H7 (cell line): ENCODE measurements at regions not wholly inside any gene's neighbourhood (a gene's known extent, or its start where the extent isn't known, plus 50 kb on each side); places are given as distances from the start of the nearest gene placed in this dataset.
A peak's percentile ranks its signal among the peaks of the same experiment; 100 is the strongest.

Source experiments
- DNase-seq: peaks from one replicate; pipeline ENCODE4 v3.0.0; 2012
- H3K27me3 ChIP-seq: 2 replicates; pipeline ENCODE4 v1.6.0; 2011; ENCODE audit warnings: mild to moderate bottlenecking, low read length; ENCODE audit not compliant: control insufficient read depth, insufficient read depth
- H3K36me3 ChIP-seq: replicated peaks from 2 replicates; pipeline ENCODE4 v1.5.1; 2011; ENCODE audit warnings: low read length; ENCODE audit not compliant: control insufficient read depth, insufficient read depth
- H3K4me3 ChIP-seq: 2 replicates; pipeline ENCODE4 v1.5.1; 2011; ENCODE audit warnings: low read depth, mild to moderate bottlenecking, control low read depth, low read length, moderate library complexity; ENCODE audit not compliant: insufficient read depth

DNA sequence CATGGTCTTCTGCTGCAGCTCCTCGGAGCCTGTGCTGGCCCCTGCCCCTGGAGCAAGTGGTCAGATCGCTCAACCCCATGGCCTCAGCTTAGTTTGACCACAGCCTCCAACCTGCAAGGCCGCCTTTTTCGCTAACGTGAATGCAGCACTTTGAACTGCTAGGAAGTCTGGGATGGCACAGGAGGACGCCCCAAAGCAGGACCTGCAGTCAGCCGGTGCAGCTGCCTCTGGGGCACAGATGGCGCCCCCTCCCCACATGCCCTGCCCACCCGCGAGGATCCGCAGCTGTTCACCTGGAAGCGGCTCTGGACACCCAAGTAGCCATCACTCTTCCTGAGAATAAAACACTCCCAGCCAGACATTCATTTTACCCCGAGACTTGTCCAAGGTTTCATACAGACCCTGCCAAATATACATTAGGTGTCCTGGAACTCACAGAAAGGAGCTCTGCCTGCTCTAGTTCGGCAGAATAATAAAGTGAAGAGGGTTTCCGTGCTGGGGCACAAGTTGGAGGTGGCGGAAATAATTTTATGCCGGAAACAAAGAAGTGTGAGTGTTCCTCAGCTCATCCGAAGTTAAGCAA lies 510.1 kb downstream of the EIPR1 start:
- Histone ChIP-seq H3K27me3 (no peaks in the 10 kb centered on the region), H3K36me3 (no peaks in the 10 kb centered on the region), H3K4me3 (no peak overlapping the region)
- peak; percentile 47 for DNase-seq

DNA sequence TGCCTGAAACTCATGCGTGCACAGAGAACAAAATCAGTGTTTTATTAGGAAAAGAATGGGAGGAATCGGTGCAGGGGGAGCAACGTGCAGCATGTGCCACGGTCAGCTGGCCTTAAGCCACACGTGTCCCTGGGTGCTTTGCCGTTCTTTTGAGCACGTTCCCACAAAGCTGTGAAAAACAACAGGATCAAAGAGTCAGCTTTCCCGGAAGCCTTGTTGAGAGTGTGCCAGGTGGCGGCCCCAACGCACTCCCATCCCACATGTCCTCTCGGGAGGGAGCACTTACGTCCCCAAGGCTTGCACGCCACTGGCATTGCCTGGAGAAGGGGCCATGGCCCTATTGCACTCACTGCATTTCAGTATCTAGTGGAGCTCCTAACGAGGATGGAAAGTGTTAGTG lies 511.2 kb downstream of the EIPR1 start:
- DNase-seq, result peak; percentile 38
- H3K4me3 ChIP-seq, result no peak overlapping the region
- no peaks in the 10 kb centered on the region for H3K27me3 ChIP-seq
- no peaks in the 10 kb centered on the region for H3K36me3 ChIP-seq

DNA sequence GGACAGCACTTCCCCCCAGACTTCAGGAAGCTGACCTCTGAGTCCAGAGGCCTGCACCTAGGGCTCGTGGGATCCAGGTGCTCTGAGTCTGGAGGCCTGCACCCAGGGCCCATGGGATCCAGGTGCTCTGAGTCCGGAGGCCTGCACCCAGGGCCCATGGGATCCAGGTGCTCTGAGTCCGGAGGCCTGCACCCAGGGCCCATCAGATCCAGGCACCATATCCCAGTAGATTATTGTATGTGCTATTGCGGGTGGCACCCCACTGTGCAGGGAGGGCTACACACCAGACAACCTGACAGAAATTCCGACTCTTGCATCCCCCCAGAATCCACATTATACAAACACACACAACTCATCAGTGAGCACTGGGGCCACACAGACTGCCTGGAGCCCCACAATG lies 515.2 kb downstream of the EIPR1 start:
- peak; percentile 21 for DNase-seq
- no peak overlapping the region for H3K4me3 ChIP-seq
- H3K36me3 ChIP-seq, result no peaks in the 10 kb centered on the region
- H3K27me3 ChIP-seq, result no peaks in the 10 kb centered on the region

DNA sequence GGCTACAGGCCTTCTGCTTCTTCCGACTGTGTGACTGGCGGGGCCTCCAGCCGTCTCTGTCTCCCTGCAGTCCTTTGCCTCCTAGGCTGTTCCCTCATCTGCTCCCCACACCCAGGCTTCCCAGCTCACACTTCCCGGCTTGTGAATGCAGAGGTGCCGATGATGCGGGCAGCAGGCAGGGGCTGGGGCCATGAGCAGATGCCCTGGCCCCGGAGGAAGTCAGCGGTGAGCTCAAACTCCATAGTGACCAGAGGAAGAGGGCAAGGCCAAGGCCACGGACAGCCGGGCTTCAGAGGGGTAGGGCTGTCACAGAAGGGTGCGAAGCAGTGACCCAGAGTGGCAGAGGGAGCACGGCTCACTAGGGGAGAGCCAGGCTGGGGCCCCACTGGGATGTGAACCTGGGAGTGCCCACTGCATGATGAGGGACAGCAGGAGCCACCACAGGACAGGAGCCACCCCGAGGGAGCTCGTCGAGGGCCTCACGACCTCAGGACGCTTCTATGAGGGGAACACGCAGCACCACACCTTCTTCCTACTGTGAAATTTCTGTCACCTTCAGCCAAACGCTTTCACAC lies 515.9 kb downstream of the EIPR1 start:
- H3K36me3 ChIP-seq, result no peaks in the 10 kb centered on the region
- DNase-seq, result peak; percentile 39
- H3K4me3 ChIP-seq, result no peak overlapping the region
- H3K27me3 ChIP-seq, result no peaks in the 10 kb centered on the region

DNA sequence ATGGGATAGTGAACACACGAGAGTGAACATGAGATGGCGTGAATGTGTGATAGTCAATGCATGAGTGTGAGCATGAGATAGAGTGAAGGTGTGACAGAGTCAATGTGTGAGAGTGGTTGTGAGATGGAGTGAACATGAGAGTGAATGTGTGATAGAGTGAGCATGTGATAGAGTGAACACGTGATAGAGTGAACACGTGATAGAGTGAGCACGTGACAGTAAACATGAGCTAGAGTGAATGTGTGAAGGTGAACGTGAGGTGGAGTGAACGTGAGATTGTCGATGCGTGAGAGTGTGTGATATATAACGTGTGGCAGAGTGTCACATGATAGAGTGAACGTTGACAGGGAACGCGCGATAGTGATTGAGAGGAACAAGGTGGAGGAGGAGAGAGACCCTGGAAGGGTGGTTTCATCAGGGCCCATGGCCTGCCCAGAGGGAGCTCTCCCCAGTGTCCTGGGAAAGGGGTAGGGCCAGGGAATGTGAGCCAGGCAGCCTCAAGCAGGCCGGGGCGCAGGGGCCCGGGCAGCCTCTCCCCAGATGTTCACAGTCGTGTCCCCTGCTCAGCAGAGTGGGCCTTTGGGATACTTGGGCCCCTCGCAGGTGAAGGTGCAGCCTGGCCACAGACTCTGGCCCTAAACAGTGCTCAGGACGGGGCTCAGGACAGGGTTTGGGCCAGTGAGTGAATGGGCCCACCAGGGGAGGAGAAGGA lies 516.9 kb downstream of the EIPR1 start:
- Histone ChIP-seq H3K36me3 (no peaks in the 10 kb centered on the region), H3K27me3 (no peaks in the 10 kb centered on the region), H3K4me3 (no peak overlapping the region)
- no peak for DNase-seq

DNA sequence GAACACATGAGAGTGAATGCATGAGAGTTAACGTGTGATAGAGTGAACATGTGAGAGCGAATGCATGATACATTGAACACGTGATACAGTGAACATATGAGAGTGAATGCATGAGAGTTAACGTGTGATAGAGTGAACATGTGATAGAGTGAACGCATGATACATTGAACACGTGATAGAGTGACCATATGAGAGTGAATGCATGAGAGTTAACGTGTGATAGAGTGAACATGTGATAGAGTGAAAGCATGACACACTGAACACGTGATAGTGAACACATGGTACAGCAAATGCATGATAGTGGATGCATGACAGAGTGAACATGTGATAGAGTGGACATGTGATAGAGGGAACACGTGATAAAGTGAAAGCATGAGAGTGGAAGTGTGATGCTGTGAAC lies 517.9 kb downstream of the EIPR1 start:
- Histone ChIP-seq H3K4me3 (no peak overlapping the region), H3K27me3 (no peaks in the 10 kb centered on the region), H3K36me3 (no peaks in the 10 kb centered on the region)
- DNase-seq, result no peak

DNA sequence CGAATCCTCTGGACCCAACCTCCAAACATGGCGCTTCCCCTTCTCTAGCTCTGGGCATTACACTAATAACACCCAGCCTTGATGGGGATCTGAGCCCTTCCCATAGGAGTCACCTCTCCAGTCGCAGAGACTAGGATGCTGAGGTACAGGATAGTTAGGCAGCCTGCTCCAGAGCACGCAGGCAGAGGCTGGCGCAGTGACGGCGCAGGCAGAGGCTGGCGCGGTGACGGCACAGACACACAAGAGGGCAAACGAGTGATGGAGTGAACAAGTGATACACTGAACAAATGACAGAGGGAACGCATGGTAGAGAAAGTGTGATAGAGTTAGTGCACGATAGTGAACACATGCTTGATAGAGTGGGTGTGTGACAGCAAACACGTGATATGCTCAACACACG lies 518.5 kb downstream of the EIPR1 start:
- H3K27me3 ChIP-seq, result no peaks in the 10 kb centered on the region
- no peaks in the 10 kb centered on the region for H3K36me3 ChIP-seq
- no peak for DNase-seq
- H3K4me3 ChIP-seq, result no peak overlapping the region

DNA sequence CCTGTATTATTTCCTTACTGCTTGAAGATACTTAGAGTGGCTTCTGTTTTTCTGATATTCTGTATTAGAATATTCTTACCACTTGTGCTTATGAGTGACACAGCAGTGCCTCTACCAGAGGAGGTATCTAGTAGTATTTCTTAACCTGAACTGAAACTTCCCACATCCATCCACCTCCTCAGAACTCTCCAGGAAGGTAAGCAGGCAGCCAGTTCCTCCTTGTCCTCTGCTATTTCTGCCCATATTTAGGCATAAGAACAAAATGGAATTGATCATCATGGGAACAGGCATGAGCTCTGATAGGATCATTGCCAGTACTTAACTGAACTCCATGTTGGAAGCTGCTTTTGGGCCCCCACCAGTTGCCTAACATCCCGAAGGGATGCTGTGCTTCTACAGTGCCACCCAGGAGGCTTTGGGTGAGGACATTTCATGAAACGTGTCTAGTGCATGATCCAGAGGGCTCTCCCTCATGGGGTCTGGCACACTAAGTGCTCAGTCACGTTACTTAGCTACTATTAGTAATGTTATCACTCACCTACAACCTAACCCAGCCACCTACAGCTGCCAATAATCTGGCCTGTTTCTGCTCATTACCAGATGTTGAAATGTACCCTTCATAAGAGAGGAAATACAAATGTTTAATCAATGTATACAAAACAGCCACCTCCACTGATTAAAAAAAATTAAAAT lies 520.7 kb downstream of the EIPR1 start:
- no peak for DNase-seq
- H3K4me3 ChIP-seq, result no peak overlapping the region
- no peaks in the 10 kb centered on the region for H3K27me3 ChIP-seq
- H3K36me3 ChIP-seq, result no peaks in the 10 kb centered on the region

DNA sequence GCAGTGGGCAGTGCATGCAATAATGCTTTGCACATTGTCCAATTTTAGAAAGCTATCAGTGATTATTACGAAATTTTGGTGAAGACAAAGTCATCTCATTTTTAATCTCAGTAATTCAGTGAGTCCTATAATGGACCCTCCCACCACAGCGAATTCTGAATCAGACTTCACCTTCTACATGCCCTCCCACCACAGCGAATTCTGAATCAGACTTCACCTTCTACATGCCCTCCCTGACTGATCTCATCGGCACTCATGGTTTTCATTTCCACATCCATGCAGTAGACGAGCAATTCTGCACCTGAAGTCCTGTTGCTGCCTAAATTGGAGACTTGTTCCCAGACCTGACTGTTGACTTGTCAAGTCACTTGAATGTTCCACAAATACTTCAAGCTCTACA lies 522.3 kb downstream of the EIPR1 start:
- H3K27me3 ChIP-seq, result no peaks in the 10 kb centered on the region
- no peak for DNase-seq

DNA sequence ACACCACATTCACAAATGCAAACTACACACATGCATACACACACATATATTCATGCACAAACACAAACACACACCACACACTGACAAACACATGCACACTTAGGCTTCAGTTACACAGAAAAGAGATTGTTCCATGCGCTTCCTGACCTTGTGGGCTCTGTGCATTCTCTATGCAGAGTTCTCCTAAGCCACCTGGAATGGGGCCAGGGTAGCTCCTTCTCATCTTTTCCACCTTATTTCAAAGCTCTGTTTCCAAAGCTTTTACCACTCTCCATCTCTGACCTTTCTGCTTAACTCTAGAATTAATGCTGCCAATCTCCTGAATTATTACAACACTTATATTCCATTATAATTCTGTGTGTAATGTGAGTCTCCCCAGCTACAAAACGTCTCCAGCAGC lies 522.3 kb upstream of the MYT1L start:
- Histone ChIP-seq H3K36me3 (no peaks in the 10 kb centered on the region), H3K27me3 (no peaks in the 10 kb centered on the region), H3K4me3 (no peak overlapping the region)
- no peak for DNase-seq

More for the DNA sequence above, 522.3 kb downstream of the EIPR1 start:
- Histone ChIP-seq H3K36me3 (no peaks in the 10 kb centered on the region), H3K4me3 (no peak overlapping the region)

DNA sequence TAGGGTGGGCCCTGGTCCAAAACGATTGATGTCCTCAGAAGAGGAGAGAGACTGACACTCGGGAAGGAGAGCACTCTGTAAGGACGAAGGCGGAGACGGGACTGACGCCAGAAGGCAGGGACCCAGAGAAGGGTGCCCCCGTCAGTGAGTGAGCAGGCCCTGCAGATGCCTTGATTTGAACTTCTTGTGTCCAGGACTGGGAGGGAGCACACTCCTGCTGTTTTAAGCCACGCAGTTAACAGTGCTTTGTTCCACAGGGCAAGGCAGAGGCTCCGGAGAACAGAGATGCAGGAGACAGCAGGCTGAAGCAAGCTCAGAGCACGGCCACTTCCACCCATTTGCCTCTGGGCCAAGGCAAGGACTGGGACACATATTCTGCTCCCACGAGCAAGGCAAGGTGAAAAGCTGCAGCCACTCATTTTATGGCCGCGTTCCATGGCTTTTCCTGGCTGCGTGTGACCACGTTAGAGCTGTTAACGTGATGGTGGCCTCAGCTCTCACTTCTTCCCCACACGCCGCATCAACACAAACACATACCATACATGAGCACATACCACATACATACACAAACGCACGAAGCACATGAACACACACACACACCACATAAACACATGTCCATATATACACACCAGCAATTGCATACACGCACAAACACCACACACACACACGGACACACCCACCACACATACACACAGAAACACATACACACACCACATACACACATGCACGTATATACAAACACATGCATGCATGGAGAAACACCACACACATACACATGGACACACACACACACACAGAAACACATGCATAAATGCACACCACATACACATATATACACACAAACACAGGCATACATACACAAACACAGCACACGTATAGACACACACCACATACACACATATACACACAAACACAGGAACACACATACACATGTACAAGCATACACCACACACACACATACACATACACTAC lies 521.0 kb upstream of the MYT1L start:
- no peak for DNase-seq
- no peaks in the 10 kb centered on the region for H3K27me3 ChIP-seq

DNA sequence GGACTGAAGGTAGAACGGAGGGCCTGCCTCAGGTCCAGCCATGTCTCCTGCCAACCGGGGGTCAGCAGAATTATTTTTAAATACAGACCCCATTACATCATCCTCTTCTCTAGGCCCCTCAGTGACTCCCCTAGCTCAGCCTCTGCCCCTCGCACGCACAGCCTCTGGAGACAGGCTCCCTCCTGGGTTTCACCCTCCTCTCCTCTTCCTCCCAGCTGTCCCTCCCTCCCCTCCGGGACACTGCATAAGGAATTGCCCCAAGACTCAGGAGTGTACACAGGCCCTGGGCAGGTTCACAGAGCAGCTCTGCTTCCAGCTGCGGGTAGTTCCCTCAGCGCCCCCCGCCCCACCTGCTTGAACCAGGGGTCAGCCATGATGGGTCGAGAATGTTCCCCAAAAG lies 520.2 kb upstream of the MYT1L start:
- no peak overlapping the region for H3K4me3 ChIP-seq
- no peaks in the 10 kb centered on the region for H3K27me3 ChIP-seq
- no peaks in the 10 kb centered on the region for H3K36me3 ChIP-seq
- DNase-seq, result no peak

More for the DNA sequence above, 521.0 kb upstream of the MYT1L start:
- Histone ChIP-seq H3K36me3 (no peaks in the 10 kb centered on the region), H3K4me3 (no peak overlapping the region)

DNA sequence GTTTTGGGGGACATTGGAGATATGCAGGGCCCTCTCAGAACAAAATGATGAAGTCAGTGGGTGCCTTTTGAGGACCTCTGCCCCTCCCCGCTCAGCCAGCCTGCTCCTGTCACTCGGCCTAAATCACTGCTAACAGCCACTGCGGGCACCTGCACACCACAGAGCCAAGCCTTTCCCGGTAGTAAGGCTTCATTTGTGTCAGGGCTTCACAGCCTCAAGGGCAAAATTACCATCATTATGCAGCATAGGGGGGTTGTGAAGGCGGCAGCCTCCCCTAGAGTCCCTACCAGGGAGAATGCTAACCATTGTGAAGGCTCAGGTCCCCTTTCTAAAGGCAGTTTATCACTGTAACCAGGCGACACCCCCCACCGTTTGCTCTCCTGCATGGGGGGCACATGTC lies 519.8 kb upstream of the MYT1L start:
- Histone ChIP-seq H3K36me3 (no peaks in the 10 kb centered on the region), H3K4me3 (no peak overlapping the region), H3K27me3 (no peaks in the 10 kb centered on the region)
- no peak for DNase-seq

DNA sequence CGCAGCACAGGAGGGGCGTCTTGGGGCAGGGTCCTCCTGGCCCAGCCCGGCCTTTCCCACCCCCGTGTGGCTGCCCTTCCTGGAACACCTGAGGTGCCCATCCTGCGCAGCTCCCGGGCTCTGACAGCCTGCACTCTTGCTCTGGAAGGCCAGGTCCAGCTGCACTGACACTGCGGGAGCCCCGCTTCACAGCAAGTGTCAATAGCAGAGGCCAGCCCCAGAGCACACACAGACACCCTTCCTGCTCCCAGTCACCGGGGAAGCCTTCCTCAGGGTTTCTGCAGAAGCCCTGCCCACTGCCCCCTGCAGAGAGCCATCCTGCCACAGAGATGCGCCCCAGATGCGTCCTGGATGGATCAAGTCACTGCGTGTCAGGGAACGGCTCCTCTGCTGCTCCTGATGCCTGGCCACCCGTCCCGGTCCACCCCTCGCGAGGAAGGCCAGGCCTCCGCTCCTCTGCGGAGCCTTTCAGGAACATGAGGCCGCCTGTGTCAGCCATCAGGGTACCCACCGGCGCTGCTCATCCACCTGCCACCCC lies 519.2 kb upstream of the MYT1L start:
- DNase-seq, result peak; percentile 54
- H3K27me3 ChIP-seq, result no peaks in the 10 kb centered on the region
- H3K36me3 ChIP-seq, result no peaks in the 10 kb centered on the region
- H3K4me3 ChIP-seq, result no peak overlapping the region
